ENCODE measurements at regions not wholly inside any gene's neighbourhood (a gene's known extent, or its start where the extent isn't known, plus 50 kb on each side); places are given as distances from the start of the nearest gene placed in this dataset.
"Not testable (repeated sequence)": the region's sequence is repeated elsewhere in the genome, so short reads cannot be mapped to it uniquely, and the experiment has no call there.

- no peaks in the 10 kb centered on the region for H3K36me3 ChIP-seq (ENCODE audit: insufficient read depth, low read length)
- H3K9ac ChIP-seq (ENCODE audit: low read depth, low read length), result no peak overlapping the region
- no peaks in the 10 kb centered on the region for H3K4me1 ChIP-seq (ENCODE audit: insufficient read depth, low read length)
- peaks cover 4% of the 10 kb centered on the region; the same call in 1 of the 2 replicates for H3K9me3 ChIP-seq (ENCODE audit: control insufficient read depth, insufficient read depth, low read length)
Measured at GRCh38 chr16:17965133-17965900, 371.2 kb downstream of the NPIPA8 start.

- H3K36me3 ChIP-seq (ENCODE audit: insufficient read depth, low read length), result no peaks in the 10 kb centered on the region
- H3K4me1 ChIP-seq (ENCODE audit: insufficient read depth, low read length), result no peaks in the 10 kb centered on the region
- no peak overlapping the region for H3K9ac ChIP-seq (ENCODE audit: low read depth, low read length)
- H3K9me3 ChIP-seq (ENCODE audit: control insufficient read depth, insufficient read depth, low read length), result peaks cover 4% of the 10 kb centered on the region; the same call in 1 of the 2 replicates
Measured at GRCh38 chr16:17964196-17964595, 372.3 kb downstream of the NPIPA8 start.

DNA sequence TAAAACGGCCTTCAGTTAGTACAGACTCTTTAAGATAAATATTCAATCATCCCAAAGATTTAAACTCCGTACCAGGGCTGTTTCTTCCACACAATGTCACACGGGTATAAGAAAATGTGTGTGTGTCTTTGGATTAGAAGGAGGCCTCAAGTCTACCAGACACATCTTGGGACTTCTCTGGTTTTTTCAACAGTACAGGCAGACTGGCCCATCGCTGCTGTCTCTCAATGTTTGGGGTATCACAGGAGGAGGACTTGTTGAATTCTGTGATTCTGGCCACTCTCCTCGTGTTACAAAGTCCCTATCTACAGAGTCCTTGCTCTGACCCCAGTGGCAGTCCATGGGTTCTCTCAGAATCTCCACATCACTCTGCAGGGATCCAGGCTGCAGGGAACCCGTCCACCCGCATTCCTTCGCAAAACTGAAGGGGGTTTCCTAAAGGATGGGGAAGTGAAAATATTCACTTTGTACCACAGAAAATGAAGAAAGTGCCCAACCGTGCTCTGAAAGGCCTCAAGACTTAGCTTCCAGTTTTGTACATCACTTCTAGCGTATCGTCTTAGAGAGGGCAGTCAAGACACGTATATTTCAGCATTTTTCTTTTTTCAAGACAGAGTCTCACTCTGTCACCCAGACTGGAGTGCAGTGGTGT is 373.2 kb downstream of the NPIPA8 start:
- peaks cover 4% of the 10 kb centered on the region; the same call in 1 of the 2 replicates for H3K9me3 ChIP-seq (ENCODE audit: control insufficient read depth, insufficient read depth, low read length)
- H3K9ac ChIP-seq (ENCODE audit: low read depth, low read length), result no peak overlapping the region
- no peaks in the 10 kb centered on the region for H3K4me1 ChIP-seq (ENCODE audit: insufficient read depth, low read length)
- no peaks in the 10 kb centered on the region for H3K36me3 ChIP-seq (ENCODE audit: insufficient read depth, low read length)

DNA sequence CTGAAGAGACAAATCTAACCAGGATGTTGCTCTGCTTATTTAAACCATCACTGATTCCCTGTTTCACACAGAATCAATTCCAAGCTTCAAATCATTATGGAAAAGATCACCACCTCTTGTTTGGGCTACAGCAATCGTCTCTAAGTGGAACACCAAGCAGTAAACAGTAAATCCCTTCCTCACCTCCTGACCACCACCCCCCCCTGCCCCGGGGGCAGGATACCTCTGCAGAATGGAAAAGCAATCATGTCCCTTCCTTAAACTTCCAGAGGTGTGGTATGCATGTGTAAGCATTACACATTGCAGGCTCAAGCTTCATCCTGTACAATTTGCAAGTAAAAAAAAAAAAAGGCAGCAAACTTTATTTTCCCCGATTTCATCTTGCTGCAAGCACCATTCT is 373.8 kb downstream of the NPIPA8 start:
- Histone ChIP-seq H3K4me1 (ENCODE audit: insufficient read depth, low read length) (no peaks in the 10 kb centered on the region), H3K9me3 (ENCODE audit: control insufficient read depth, insufficient read depth, low read length) (peaks cover 4% of the 10 kb centered on the region; the same call in 1 of the 2 replicates), H3K36me3 (ENCODE audit: insufficient read depth, low read length) (no peaks in the 10 kb centered on the region), H3K9ac (ENCODE audit: low read depth, low read length) (no peak overlapping the region)

DNA sequence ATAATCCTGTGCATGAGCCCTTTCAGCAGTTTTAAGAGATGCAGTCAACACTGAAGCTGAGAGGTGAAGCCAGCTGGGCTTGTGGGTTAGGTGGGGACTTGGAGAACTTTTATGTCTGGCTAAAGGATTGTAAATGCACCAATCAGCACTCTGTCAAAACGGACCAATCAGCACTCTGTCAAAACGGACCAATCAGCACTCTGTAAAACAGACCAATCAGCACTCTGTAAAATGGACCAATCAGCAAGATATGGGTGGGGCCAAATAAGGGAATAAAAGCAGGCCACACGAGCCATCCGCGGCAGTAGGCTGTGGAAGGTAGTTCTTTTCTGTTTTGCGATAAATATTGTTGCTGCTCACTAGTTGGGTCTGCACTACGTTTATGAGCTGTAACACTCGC is 374.7 kb downstream of the NPIPA8 start:
- H3K9ac ChIP-seq (ENCODE audit: low read depth, low read length); H3K36me3 ChIP-seq (ENCODE audit: insufficient read depth, low read length); H3K9me3 ChIP-seq (ENCODE audit: control insufficient read depth, insufficient read depth, low read length); H3K4me1 ChIP-seq (ENCODE audit: insufficient read depth, low read length): not testable (repeated sequence)

DNA sequence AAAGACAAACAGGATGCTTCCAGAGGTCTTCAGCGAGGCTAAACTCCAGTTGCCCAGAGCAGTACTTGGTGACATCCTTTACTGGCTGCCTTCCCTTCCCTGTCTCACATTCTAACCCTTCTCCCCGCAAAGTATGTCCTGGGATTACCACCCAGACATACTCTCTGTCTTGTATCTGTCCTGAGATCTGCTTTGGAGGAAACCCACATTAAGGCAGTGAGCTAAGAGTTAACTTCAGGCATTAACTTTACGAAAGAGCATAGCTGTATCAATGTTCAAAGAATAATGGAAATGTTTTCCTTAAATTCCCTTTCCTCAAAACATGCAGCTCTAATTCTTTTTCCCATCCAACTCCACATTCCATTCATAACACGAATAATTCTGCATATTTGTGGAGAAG is 385.2 kb downstream of the NPIPA8 start:
- Histone ChIP-seq H3K9me3 (ENCODE audit: control insufficient read depth, insufficient read depth, low read length) (no peaks in the 10 kb centered on the region), H3K4me1 (ENCODE audit: insufficient read depth, low read length) (0 out of 2 replicates have a peak, but pooled peaks cover 9% of the 10 kb centered on the region), H3K36me3 (ENCODE audit: insufficient read depth, low read length) (no peaks in the 10 kb centered on the region), H3K9ac (ENCODE audit: low read depth, low read length) (no peak overlapping the region)

- no peaks in the 10 kb centered on the region for H3K9me3 ChIP-seq (ENCODE audit: control insufficient read depth, insufficient read depth, low read length)
- H3K9ac ChIP-seq (ENCODE audit: low read depth, low read length), result no peak overlapping the region
- no peaks in the 10 kb centered on the region for H3K36me3 ChIP-seq (ENCODE audit: insufficient read depth, low read length)
- peaks cover 16% of the 10 kb centered on the region for H3K4me1 ChIP-seq (ENCODE audit: insufficient read depth, low read length)
Measured at GRCh38 chr16:17949982-17950250, 386.6 kb downstream of the NPIPA8 start.

DNA sequence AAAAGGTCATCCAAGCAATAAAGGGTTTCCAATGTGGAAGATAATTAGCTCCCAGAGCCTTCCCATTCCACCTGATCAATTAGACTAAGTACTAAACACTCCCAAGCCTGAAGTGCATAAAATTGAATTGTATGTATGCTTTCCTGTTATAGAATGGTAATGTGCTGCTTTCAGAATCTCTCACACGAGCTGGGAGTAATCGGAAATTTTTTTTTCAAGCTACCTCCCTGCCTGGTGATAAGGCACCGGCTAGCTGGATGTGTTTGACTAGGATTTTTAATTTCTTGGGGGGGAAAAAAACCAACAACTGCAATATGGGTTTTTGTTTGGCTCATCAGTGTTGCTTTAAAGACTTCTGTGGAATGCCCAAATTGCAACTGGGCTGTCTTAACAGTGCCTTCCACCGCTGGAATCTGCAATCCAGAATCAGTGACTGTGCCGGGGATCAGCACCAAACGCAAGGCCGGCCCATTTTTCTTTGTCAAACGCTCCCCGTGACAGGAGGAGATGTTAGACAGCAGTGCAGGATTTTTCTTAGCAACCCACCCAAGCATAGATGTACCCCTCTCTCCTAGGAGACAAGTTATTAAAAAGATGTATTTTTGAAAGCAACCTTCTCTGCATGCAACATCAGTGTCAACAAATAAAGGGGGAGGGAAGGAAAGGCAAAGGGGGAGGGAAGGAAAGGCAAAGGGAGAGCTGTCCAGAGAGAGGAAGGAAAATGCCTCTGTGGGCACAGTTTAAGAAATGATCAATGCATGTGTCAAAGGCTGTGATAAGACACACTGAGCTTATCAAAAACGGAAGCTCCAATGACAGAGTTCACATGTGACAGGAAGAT is 387.2 kb downstream of the NPIPA8 start:
- Histone ChIP-seq H3K9ac (ENCODE audit: low read depth, low read length) (no peak overlapping the region), H3K9me3 (ENCODE audit: control insufficient read depth, insufficient read depth, low read length) (no peaks in the 10 kb centered on the region), H3K4me1 (ENCODE audit: insufficient read depth, low read length) (peaks cover 16% of the 10 kb centered on the region), H3K36me3 (ENCODE audit: insufficient read depth, low read length) (no peaks in the 10 kb centered on the region)

DNA sequence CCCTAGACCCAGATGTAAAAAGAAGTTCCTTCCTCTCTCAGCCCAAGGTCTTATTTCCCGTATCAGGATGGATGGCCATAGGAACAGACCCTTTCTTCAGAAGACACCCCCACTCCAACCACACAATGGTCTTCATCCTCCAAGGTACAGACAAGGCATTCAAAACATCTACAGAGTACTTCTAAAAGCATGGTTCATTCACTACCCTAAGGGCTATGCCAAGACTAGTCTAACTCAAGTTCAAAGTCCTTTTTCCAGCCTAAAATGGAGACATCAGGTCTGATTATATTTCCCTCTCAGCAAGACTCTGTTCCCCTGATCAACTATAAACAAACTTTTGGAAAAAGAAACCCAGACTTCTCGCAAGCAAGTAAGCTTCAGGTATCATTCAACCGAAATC is 388.9 kb downstream of the NPIPA8 start:
- no peaks in the 10 kb centered on the region for H3K36me3 ChIP-seq (ENCODE audit: insufficient read depth, low read length)
- H3K9ac ChIP-seq (ENCODE audit: low read depth, low read length), result no peak overlapping the region
- no peaks in the 10 kb centered on the region for H3K9me3 ChIP-seq (ENCODE audit: control insufficient read depth, insufficient read depth, low read length)
- H3K4me1 ChIP-seq (ENCODE audit: insufficient read depth, low read length), result peaks cover 16% of the 10 kb centered on the region

- H3K4me1 ChIP-seq (ENCODE audit: insufficient read depth, low read length), result peaks cover 16% of the 10 kb centered on the region
- H3K36me3 ChIP-seq (ENCODE audit: insufficient read depth, low read length), result no peaks in the 10 kb centered on the region
- H3K9me3 ChIP-seq (ENCODE audit: control insufficient read depth, insufficient read depth, low read length), result no peaks in the 10 kb centered on the region
- no peak overlapping the region for H3K9ac ChIP-seq (ENCODE audit: low read depth, low read length)
Measured at GRCh38 chr16:17947165-17947564, 389.4 kb downstream of the NPIPA8 start.

GRCh38 chr16:17945080-17945601 is 391.4 kb downstream of the NPIPA8 start:
- no peaks in the 10 kb centered on the region for H3K9me3 ChIP-seq (ENCODE audit: control insufficient read depth, insufficient read depth, low read length)
- H3K4me1 ChIP-seq (ENCODE audit: insufficient read depth, low read length), result peaks cover 13% of the 10 kb centered on the region
- no peaks in the 10 kb centered on the region for H3K36me3 ChIP-seq (ENCODE audit: insufficient read depth, low read length)
- H3K9ac ChIP-seq (ENCODE audit: low read depth, low read length), result no peak overlapping the region

DNA sequence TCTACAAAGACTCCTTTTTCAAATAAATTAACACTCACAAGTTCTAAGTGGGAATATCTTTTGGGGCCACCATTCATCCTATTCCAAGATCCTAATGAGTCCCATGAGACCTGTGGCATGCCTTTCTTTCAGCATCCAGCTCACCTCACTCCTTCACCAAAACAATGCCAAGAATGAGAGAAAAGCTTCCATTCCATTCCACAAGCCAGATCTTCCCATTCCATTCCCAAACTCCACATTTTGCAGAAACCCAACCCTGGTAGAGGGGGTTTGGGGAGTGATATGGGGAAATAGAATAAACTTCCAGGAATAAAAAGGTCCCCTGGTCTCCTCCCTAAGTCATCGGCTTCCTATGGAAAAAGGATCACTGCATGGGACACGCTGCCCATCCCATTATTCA is 392.2 kb downstream of the NPIPA8 start:
- no peaks in the 10 kb centered on the region for H3K36me3 ChIP-seq (ENCODE audit: insufficient read depth, low read length)
- no peak overlapping the region for H3K9ac ChIP-seq (ENCODE audit: low read depth, low read length)
- peaks cover 10% of the 10 kb centered on the region for H3K4me1 ChIP-seq (ENCODE audit: insufficient read depth, low read length)
- no peaks in the 10 kb centered on the region for H3K9me3 ChIP-seq (ENCODE audit: control insufficient read depth, insufficient read depth, low read length)

DNA sequence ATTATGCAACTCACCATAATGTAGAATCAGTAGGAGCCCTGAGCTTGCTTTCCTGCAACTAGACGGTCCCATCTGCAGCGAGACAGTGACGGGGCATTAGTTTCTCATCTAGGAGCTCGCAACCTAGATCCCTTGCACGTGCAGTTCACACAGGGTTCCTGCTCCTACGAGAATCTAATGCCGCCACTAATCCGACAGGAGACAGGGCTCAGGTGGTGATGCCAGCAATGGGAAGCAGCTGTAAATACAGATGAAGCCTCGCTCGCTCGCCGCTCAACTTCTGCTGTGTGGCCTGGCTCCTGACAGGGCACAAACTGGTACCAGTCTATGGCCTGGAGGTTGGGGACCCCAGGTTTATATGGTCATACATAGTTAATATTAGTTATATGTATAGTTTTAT is 394.5 kb downstream of the NPIPA8 start:
- peaks cover 7% of the 10 kb centered on the region for H3K4me1 ChIP-seq (ENCODE audit: insufficient read depth, low read length)
- H3K9ac ChIP-seq (ENCODE audit: low read depth, low read length), result no peak overlapping the region
- H3K9me3 ChIP-seq (ENCODE audit: control insufficient read depth, insufficient read depth, low read length), result no peaks in the 10 kb centered on the region
- no peaks in the 10 kb centered on the region for H3K36me3 ChIP-seq (ENCODE audit: insufficient read depth, low read length)

DNA sequence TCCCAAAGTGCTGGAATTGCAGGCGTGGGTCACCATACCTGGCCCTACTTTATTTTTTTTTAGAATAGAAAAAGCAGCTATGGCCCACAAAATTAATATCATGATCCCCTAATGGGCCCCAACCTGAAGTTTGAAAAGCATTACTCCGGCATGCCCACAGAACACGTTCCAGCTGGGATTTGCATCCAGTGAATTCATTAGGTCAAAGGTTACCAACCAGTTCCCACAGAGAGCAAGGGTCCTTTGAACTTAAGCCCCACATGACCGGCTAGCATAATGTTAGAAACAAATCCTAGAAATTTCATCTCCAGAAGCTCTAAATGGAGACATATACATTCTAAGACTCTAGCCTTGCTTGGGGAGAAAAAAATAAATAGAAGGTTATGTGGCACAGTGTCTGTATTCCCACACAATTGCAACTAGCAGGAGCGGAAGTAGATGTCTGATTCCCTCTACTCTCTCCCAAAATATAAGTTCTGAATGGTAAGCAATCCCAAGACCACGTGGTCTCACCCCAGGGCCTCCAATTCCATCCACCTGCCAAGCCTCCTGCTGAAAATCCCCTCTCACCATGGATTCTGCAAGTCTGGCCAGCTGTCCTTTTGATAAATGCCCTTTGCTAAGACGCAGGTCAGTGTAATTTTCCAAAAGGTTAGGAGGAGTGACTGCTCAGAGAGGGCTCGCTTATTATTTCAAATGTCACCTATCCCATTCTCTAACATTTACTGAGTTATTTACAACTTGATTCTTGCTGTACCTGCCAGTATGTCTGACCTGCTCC is 395.8 kb downstream of the NPIPA8 start:
- Histone ChIP-seq H3K4me1 (ENCODE audit: insufficient read depth, low read length) (peaks cover 2% of the 10 kb centered on the region), H3K9me3 (ENCODE audit: control insufficient read depth, insufficient read depth, low read length) (no peaks in the 10 kb centered on the region), H3K36me3 (ENCODE audit: insufficient read depth, low read length) (no peaks in the 10 kb centered on the region), H3K9ac (ENCODE audit: low read depth, low read length) (no peak overlapping the region)

Data from ES-I3 (cell line).